PC-9 (cell line): ENCODE measurements at regions not wholly inside any gene's neighbourhood (a gene's known extent, or its start where the extent isn't known, plus 50 kb on each side); places are given as distances from the start of the nearest gene placed in this dataset.

Experiments used
- BruUV-seq: library from RNA; stranded (reverse); fragments of 400-500 nt; replicated peaks from 2 replicates; lab custom pipeline; 2021; lab: Mats Ljungman, UMichigan
- CTCF ChIA-PET: fragments of 300-600 bp; sonication (Branson Sonifier 250); formaldehyde crosslinking; loops from one replicate; lab custom pipeline; 2022; ENCODE audit warnings: antibody characterized with exemption; lab: Charles Lee
- POLR2A ChIA-PET: fragments of 300-600 bp; sonication (Branson Sonifier 250); formaldehyde crosslinking; loops from one replicate; lab custom pipeline; 2022; ENCODE audit warnings: antibody characterized with exemption; ENCODE audit not compliant: unreplicated experiment; lab: Charles Lee
- DNase-seq, 2 experiments: peaks; one replicate each; pipeline versions ENCODE4 v3.0.0 to v3.0.0-alpha.2; 2015 to 2022; ENCODE audit warnings: mixed read lengths in 1 of 2
- H2AFZ ChIP-seq: fragments of 200-600 bp; sonication (generic); 2 replicates; pipeline ENCODE4 v1.8.1; 2017; ENCODE audit warnings: antibody characterized with exemption
- H3F3A ChIP-seq: fragments of 200-600 bp; sonication (generic); 2 replicates; pipeline ENCODE4 v1.8.1; 2017; ENCODE audit warnings: antibody characterized with exemption, mild to moderate bottlenecking, low read depth; ENCODE audit not compliant: insufficient read depth
- H3K27ac ChIP-seq: fragments of 200-600 bp; sonication (generic); 2 replicates; pipeline ENCODE4 v1.6.1; 2016; ENCODE audit warnings: mixed run types
- H3K27me3 ChIP-seq: fragments of 200-600 bp; sonication (generic); 2 replicates; pipeline ENCODE4 v1.6.1; 2016; ENCODE audit warnings: low read depth, mixed run types; ENCODE audit not compliant: insufficient read depth
- H3K36me3 ChIP-seq: fragments of 200-600 bp; sonication (generic); 2 replicates; pipeline ENCODE4 v1.6.1; 2016; ENCODE audit warnings: low read depth, mixed run types
- H3K4me1 ChIP-seq: fragments of 200-600 bp; sonication (generic); replicated peaks from 2 replicates; pipeline ENCODE4 v1.6.1; 2016; ENCODE audit warnings: mixed run types; ENCODE audit not compliant: insufficient read depth
- H3K4me2 ChIP-seq: fragments of 200-600 bp; sonication (generic); 2 replicates; pipeline ENCODE4 v1.6.1; 2017; ENCODE audit warnings: mixed run types
- H3K4me3 ChIP-seq: fragments of 200-600 bp; sonication (generic); 2 replicates; pipeline ENCODE4 v1.6.1; 2016; ENCODE audit warnings: mixed run types
- H3K79me2 ChIP-seq: fragments of 200-600 bp; sonication (generic); 2 replicates; pipeline ENCODE4 v1.6.1; 2017; ENCODE audit warnings: low read depth, mixed run types
- H3K9me2 ChIP-seq: fragments of 200-600 bp; sonication (generic); 2 replicates; pipeline ENCODE4 v1.8.1; 2017; ENCODE audit warnings: mild to moderate bottlenecking; ENCODE audit not compliant: insufficient read depth
- H3K9me3 ChIP-seq: fragments of 200-600 bp; sonication (generic); 2 replicates; pipeline ENCODE4 v1.8.1; 2016; ENCODE audit warnings: low read depth; ENCODE audit not compliant: insufficient read depth
- H4K20me1 ChIP-seq: fragments of 200-600 bp; sonication (generic); 2 replicates; pipeline ENCODE4 v1.8.1; 2017; ENCODE audit not compliant: insufficient read depth
- EZH2 ChIP-seq: fragments of 200-600 bp; sonication (generic); IDR thresholded peaks from 2 replicates; pipeline ENCODE4 v1.8.0; 2017; ENCODE audit warnings: antibody characterized with exemption, low read depth
- intact Hi-C: fragments of 100-400 bp; cut with micrococcal nuclease; formaldehyde crosslinking; loops from one replicate; pipeline ENCODE4 v1.10.0; 2022; ENCODE audit not compliant: unreplicated experiment
- TF ChIP-seq, protein P1 (sequence below): fragments of 200-600 bp; sonication (generic); conservative IDR thresholded peaks from 2 replicates; pipeline ENCODE4 v1.6.1; 2017; ENCODE audit warnings: mixed run types, antibody characterized with exemption, mild to moderate bottlenecking, moderate library complexity

DNA sequence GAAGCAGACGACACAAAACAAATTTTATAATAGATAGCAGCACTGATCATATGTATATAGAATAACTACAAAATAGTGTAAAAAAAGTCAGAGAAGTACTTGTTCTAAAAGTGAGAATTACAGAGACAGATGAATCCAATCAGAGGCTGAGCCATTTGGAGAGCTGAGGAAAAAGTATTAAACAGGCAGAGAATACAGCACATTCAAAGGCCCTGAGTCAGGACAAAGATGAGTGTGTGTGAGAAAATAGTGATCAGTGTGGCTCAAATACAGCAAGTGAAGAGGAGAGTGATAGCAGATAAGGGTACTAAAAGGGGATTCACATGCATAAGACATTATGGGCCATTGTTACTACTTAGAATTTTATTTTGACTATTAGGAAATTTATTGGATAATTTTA, 430.6 kb upstream of the BRINP3 start:
- H3K4me3 ChIP-seq, result no peak overlapping the region
- H3K4me2 ChIP-seq, result no peak overlapping the region
- no peak overlapping the region for H3K27ac ChIP-seq
- H3F3A ChIP-seq, result no peaks in the 10 kb centered on the region
- no TSS peak for BruUV-seq
- POLR2A ChIA-PET, result no interaction called here
- no peaks in the 10 kb centered on the region for H3K36me3 ChIP-seq
- no peaks in the 10 kb centered on the region for H3K79me2 ChIP-seq
- intact Hi-C loops, result no loop called here
- TF ChIP-seq, protein P1, sequence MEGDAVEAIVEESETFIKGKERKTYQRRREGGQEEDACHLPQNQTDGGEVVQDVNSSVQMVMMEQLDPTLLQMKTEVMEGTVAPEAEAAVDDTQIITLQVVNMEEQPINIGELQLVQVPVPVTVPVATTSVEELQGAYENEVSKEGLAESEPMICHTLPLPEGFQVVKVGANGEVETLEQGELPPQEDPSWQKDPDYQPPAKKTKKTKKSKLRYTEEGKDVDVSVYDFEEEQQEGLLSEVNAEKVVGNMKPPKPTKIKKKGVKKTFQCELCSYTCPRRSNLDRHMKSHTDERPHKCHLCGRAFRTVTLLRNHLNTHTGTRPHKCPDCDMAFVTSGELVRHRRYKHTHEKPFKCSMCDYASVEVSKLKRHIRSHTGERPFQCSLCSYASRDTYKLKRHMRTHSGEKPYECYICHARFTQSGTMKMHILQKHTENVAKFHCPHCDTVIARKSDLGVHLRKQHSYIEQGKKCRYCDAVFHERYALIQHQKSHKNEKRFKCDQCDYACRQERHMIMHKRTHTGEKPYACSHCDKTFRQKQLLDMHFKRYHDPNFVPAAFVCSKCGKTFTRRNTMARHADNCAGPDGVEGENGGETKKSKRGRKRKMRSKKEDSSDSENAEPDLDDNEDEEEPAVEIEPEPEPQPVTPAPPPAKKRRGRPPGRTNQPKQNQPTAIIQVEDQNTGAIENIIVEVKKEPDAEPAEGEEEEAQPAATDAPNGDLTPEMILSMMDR, result no peak
- TF ChIP-seq EZH2, result no peak
- no peaks in the 10 kb centered on the region for H3K4me1 ChIP-seq
- H4K20me1 ChIP-seq, result no peaks in the 10 kb centered on the region
- no peaks in the 10 kb centered on the region for H3K9me3 ChIP-seq
- CTCF ChIA-PET, result no interaction called here
- no peaks in the 10 kb centered on the region for H3K27me3 ChIP-seq
- no peak overlapping the region for H2AFZ ChIP-seq
- H3K9me2 ChIP-seq, result no peaks in the 10 kb centered on the region
- no peak for DNase-seq

DNA sequence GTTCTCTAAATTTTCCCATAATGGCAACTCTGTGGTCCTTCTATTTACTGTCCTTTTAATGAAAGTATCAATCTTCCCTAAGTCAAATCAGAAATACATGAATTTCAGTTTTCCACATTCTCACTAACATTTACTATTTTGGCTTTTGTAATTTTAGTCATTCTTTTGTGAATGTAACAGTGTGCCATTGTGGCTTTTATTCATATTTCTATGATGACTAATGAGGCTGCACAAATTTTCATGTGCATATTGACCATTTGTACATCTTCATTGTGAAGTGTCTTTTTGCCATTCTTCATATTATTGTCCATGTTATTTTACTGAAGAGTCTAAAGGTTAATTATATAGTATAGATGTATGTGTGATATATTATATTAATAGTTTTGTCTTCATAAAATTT, 431.0 kb upstream of the BRINP3 start:
- CTCF ChIA-PET, result no interaction called here
- no peak overlapping the region for H3K27ac ChIP-seq
- no peak for DNase-seq
- no peaks in the 10 kb centered on the region for H3K79me2 ChIP-seq
- POLR2A ChIA-PET, result no interaction called here
- no peak overlapping the region for H3K4me2 ChIP-seq
- TF ChIP-seq EZH2, result no peak
- TF ChIP-seq, protein P1, result no peak
- H2AFZ ChIP-seq, result no peak overlapping the region
- H3K27me3 ChIP-seq, result no peaks in the 10 kb centered on the region
- intact Hi-C loops, result no loop called here
- no peaks in the 10 kb centered on the region for H4K20me1 ChIP-seq
- H3K9me3 ChIP-seq, result no peaks in the 10 kb centered on the region
- H3K9me2 ChIP-seq, result no peaks in the 10 kb centered on the region
- no peaks in the 10 kb centered on the region for H3K36me3 ChIP-seq
- H3K4me3 ChIP-seq, result no peak overlapping the region
- BruUV-seq, result no TSS peak
- H3F3A ChIP-seq, result no peaks in the 10 kb centered on the region
- H3K4me1 ChIP-seq, result no peaks in the 10 kb centered on the region

DNA sequence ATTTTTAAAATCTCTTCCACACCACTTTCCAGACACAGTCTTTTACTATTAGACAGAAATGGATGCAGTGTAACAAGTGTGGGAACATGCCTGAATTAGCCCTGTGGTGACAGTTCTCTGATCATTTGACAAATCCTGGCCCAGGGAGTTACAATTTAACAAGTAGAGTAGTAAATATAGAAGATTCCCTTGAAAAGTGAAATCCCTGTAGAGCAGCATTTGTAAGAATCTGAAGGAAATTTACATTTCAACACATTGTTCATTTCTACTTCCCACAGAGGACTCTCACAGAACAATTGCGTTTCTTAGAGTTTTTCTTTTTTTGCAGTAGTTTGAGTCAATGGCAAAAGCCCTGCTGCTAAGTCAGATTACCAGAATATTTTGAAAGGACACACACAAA, 458.3 kb upstream of the BRINP3 start:
- ChIA-PET CTCF (no interaction called here), POLR2A (no interaction called here)
- H3F3A ChIP-seq, result no peaks in the 10 kb centered on the region
- H3K79me2 ChIP-seq, result no peaks in the 10 kb centered on the region
- intact Hi-C loops, result no loop called here
- no peak overlapping the region for H3K4me2 ChIP-seq
- no peak overlapping the region for H2AFZ ChIP-seq
- H3K36me3 ChIP-seq, result no peaks in the 10 kb centered on the region
- H3K9me3 ChIP-seq, result no peaks in the 10 kb centered on the region
- H3K27ac ChIP-seq, result no peak overlapping the region
- DNase-seq, result no peak
- H3K4me3 ChIP-seq, result no peak overlapping the region
- no peaks in the 10 kb centered on the region; the same call in 1 of the 2 replicates for H3K9me2 ChIP-seq
- H4K20me1 ChIP-seq, result no peaks in the 10 kb centered on the region
- no peaks in the 10 kb centered on the region for H3K27me3 ChIP-seq
- BruUV-seq, result no TSS peak
- H3K4me1 ChIP-seq, result no peaks in the 10 kb centered on the region
- TF ChIP-seq, protein P1, result no peak
- no peak for TF ChIP-seq EZH2
